Esophagus muscularis mucosa (tissue), 4 donors: ENCODE measurements at regions not wholly inside any gene's neighbourhood (a gene's known extent, or its start where the extent isn't known, plus 50 kb on each side); places are given as distances from the start of the nearest gene placed in this dataset.

Experiments
- EP300 ChIP-seq: sonication (generic); formaldehyde crosslinking; IDR thresholded peaks from one replicate; pipeline ENCODE4 v1.6.1; 2017; ENCODE audit warnings: antibody characterized with exemption
- POLR2A ChIP-seq: fragments of 450-650 bp; IDR thresholded peaks from one replicate; pipeline ENCODE4 v1.6.1; 2017; ENCODE audit warnings: antibody characterized with exemption, moderate library complexity, mild to moderate bottlenecking, low read depth
- POLR2AphosphoS5 ChIP-seq, 2 donors: sonication (generic); formaldehyde crosslinking; IDR thresholded peaks; one replicate each; pipeline ENCODE4 v1.6.1; 2017; ENCODE audit warnings: antibody characterized with exemption in 2 of 2
- TF ChIP-seq, protein P1 (sequence below), 3 experiments: fragments of 200-600 bp in 2 of 3; fragments of 450-650 bp in 1 of 3; sonication (generic) in 2 of 3; IDR thresholded peaks; one replicate each; pipeline ENCODE4 v1.5.1; 2017 to 2019; ENCODE audit warnings: antibody characterized with exemption in 3 of 3, mild to moderate bottlenecking in 2 of 3, moderate library complexity in 1 of 3

DNA sequence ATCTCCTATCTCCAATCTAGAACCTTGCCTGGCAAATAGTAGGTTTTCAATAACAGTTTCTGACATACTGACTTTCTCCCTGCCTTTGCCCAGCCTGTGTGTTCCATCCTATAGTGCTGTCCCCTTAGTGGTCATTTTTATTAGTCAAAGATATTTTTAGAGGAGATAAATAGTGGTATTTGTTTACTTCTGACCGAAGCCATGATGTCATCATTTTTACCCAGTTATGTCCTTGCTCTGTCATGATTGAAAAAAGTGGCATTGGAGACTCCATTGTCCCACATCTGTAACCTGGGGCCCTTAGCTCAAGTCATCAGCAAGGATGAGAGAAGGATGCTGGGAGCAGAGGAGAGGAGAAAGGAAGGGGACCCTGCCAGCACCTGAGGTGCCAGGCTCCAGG is 80.6 kb upstream of the ATP2B2 start:
- TF ChIP-seq EP300, result no peak
- TF ChIP-seq POLR2A, result no peak
- TF ChIP-seq, protein P1, sequence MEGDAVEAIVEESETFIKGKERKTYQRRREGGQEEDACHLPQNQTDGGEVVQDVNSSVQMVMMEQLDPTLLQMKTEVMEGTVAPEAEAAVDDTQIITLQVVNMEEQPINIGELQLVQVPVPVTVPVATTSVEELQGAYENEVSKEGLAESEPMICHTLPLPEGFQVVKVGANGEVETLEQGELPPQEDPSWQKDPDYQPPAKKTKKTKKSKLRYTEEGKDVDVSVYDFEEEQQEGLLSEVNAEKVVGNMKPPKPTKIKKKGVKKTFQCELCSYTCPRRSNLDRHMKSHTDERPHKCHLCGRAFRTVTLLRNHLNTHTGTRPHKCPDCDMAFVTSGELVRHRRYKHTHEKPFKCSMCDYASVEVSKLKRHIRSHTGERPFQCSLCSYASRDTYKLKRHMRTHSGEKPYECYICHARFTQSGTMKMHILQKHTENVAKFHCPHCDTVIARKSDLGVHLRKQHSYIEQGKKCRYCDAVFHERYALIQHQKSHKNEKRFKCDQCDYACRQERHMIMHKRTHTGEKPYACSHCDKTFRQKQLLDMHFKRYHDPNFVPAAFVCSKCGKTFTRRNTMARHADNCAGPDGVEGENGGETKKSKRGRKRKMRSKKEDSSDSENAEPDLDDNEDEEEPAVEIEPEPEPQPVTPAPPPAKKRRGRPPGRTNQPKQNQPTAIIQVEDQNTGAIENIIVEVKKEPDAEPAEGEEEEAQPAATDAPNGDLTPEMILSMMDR (IDR thresholded peaks at IDR 0.05), result no peak
- TF ChIP-seq POLR2AphosphoS5 (IDR thresholded peaks at IDR 0.05), result no peak
